AG04449 (cell line): ENCODE measurements at regions not wholly inside any gene's neighbourhood (a gene's known extent, or its start where the extent isn't known, plus 50 kb on each side); places are given as distances from the start of the nearest gene placed in this dataset.

Experiments
- CTCF ChIA-PET: fragments of 350-600 bp; formaldehyde crosslinking; extraction: SDS; loops from one replicate; lab custom pipeline; 2021; ENCODE audit warnings: antibody characterized with exemption; lab: Yijun Ruan, JAX
- POLR2A ChIA-PET: fragments of 400-600, 350-600 bp; formaldehyde crosslinking; extraction: SDS; loops from one replicate; lab custom pipeline; 2020; ENCODE audit warnings: antibody characterized with exemption, inconsistent platforms; lab: Yijun Ruan, JAX
- DNase-seq: peaks from one replicate; pipeline ENCODE4 v3.0.0-alpha.2; 2010; ENCODE audit warnings: low read depth, low spot score
- H3K4me3 ChIP-seq: 2 replicates; pipeline ENCODE4 v1.5.1; 2011; ENCODE audit warnings: low read depth, mild to moderate bottlenecking, control low read depth, low read length
- TF ChIP-seq, protein P1 (sequence below): IDR thresholded peaks from one replicate; pipeline ENCODE4 v1.5.1; 2011; ENCODE audit warnings: mild to moderate bottlenecking, moderate library complexity, low read length, control low read depth, inconsistent platforms; ENCODE audit not compliant: insufficient read depth; ENCODE audit errors: missing control alignments

DNA sequence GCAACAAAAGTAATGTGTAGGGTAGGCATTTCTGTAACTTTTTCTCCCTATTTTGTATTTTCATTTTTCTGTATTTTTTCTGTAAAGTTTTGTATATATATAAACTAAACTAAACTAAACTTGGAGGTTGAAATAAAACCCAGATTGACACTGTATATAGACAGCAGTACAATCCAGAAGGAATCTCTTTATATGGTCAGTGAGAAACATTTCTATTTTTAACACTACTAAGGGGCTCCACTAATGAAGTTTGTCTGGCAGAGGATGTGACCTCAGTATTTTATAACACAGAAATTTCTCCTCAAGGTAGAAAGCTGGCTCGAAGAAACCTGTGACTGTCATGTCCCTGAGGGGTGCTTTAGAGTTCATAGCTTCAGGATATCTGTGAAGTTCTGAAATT, 959.2 kb downstream of the ADGRL3 start:
- ChIA-PET POLR2A (no interaction called here), CTCF (no interaction called here)
- TF ChIP-seq, protein P1, sequence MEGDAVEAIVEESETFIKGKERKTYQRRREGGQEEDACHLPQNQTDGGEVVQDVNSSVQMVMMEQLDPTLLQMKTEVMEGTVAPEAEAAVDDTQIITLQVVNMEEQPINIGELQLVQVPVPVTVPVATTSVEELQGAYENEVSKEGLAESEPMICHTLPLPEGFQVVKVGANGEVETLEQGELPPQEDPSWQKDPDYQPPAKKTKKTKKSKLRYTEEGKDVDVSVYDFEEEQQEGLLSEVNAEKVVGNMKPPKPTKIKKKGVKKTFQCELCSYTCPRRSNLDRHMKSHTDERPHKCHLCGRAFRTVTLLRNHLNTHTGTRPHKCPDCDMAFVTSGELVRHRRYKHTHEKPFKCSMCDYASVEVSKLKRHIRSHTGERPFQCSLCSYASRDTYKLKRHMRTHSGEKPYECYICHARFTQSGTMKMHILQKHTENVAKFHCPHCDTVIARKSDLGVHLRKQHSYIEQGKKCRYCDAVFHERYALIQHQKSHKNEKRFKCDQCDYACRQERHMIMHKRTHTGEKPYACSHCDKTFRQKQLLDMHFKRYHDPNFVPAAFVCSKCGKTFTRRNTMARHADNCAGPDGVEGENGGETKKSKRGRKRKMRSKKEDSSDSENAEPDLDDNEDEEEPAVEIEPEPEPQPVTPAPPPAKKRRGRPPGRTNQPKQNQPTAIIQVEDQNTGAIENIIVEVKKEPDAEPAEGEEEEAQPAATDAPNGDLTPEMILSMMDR: no peak
- no peak overlapping the region for H3K4me3 ChIP-seq
- DNase-seq: no peak

DNA sequence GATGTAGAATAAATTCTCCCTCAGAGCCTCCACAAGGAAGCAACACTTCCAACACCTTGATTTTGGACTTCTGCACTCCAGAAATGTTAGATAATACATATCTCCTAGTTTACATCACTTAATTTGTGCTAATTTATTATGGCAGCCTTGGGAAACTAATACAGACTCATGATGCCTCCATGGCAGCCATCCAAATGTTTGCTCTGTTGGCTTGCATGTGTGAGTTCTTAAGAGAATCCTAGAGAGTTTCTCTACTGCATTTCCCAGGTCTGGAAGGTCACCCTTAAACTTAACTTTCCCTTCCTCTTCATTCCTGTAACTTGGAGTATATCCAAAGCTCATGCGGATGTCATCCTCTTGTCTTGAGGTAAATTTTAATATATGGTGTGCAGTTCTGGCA, 956.1 kb downstream of the ADGRL3 start:
- ChIA-PET CTCF (no interaction called here), POLR2A (no interaction called here)
- TF ChIP-seq, protein P1: no peak
- no peak for DNase-seq
- H3K4me3 ChIP-seq: no peak overlapping the region

DNA sequence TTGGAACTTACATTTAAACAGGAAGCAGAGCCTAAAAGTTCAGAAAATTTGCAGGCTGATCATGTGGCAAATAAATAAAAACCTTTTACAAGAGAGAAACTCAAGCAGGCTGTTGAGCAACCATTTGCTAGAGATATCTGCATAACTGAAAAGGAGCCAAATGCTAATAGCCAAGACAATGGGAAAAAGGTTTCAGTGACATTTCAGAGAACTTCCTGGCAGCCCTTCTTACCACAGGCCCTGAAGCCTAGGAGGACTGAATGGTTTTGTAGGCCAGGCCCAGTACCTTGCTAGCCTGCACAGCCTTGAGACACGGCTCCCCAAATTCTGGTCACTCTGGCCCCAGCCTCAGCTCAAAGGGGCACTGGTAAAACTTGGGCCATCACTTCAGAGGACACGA, 945.1 kb downstream of the ADGRL3 start:
- DNase-seq: no peak
- ChIA-PET CTCF (no interaction called here), POLR2A (no interaction called here)
- H3K4me3 ChIP-seq: no peak overlapping the region
- TF ChIP-seq, protein P1: no peak

DNA sequence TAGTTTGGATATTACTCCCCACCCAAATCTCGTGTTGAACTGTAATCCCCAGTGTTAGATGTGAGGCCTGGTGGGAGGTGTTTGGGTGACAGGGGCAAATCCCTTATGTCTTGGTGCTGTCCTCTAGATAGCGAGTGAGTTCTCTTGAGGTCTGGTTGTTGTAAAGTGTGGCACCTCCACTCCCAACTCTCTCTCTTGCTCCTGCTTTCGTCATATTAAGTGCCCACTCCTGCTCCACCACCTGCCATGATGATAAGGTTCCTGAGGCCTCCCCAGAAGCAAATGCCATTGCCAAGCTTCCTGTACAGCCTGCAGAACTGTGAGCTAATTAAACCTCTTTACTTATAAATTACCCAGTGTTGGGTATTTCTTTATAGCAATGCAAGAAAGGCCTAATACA, 944.3 kb downstream of the ADGRL3 start:
- H3K4me3 ChIP-seq: no peak overlapping the region
- POLR2A ChIA-PET: no interaction called here
- CTCF ChIA-PET: no interaction called here
- DNase-seq: no peak
- TF ChIP-seq, protein P1: no peak

DNA sequence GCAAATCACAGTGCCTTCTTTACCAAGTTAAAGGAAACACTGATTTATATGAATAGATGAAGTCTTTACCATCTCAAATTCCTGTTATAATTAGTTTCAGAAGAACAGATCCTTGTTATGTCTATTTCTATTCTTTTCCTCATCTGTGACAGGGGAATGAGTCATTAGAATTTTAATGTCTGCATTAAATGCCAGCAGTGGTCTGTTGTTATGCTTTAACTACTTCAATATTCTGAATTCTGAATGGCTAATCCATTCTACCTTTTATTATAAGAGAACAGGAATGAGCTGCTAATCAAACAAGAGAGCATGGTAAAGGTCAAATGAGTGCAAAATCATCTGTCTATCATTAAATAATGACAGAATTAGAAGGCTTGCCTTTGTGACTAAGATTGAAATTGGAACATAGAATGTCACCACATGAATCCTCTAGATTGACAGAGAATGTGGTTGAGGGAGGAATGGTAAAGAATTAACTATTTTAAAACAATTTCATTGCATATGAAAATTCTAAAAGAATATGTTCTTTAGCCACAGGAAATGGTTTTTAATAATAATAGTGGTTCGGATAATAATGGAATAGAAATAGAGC, 935.5 kb downstream of the ADGRL3 start:
- CTCF ChIA-PET: no interaction called here
- no peak for DNase-seq
- TF ChIP-seq, protein P1: no peak

DNA sequence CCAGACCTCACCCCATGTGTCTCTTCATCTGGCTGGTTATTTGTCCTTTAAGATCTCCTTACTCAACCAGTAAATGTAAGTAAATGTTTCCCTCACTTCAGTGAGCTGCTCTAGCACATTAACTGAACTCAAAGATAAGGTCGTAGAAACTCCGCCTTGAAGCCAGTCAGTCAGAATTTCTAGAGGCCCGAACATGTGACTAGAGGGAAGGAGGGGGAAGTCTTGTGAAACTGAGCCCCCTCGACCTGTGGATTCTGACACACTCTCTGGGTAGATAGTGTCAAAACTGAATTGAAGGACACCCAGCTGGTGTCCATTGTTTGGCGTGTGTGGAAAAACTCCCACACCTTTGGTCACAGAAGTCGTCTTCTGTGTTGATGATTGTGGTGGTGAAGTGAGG, 933.9 kb downstream of the ADGRL3 start:
- H3K4me3 ChIP-seq: no peak overlapping the region
- no peak for DNase-seq
- POLR2A ChIA-PET: no interaction called here
- CTCF ChIA-PET: no interaction called here
- TF ChIP-seq, protein P1: no peak

More for the DNA sequence above, 935.5 kb downstream of the ADGRL3 start:
- H3K4me3 ChIP-seq: no peak overlapping the region
- POLR2A ChIA-PET: no interaction called here
